Sigmoid colon (tissue), 6 donors: ENCODE measurements at regions not wholly inside any gene's neighbourhood (a gene's known extent, or its start where the extent isn't known, plus 50 kb on each side); places are given as distances from the start of the nearest gene placed in this dataset.

Source experiments
- DNase-seq: peaks from one replicate; pipeline ENCODE4 v3.0.0-alpha.2; 2019
- H3K27ac ChIP-seq, 4 donors: fragments of 200-600 bp; sonication (generic); one replicate each; pipeline ENCODE4 v1.5.1; 2016 to 2019; ENCODE audit warnings: mild to moderate bottlenecking in 1 of 4
- H3K27me3 ChIP-seq, 3 donors: fragments of 200-600 bp; sonication (generic); one replicate each; pipeline ENCODE4 v1.5.1; 2019; ENCODE audit warnings: mild to moderate bottlenecking in 1 of 3
- H3K36me3 ChIP-seq, 4 donors: fragments of 200-600 bp; sonication (generic); one replicate each; pipeline ENCODE4 v1.5.1; 2016 to 2019
- H3K4me1 ChIP-seq, 4 donors: fragments of 200-600 bp; sonication (generic); one replicate each; pipeline ENCODE4 v1.5.1; 2017 to 2019
- H3K4me3 ChIP-seq, 4 donors: fragments of 200-600 bp; sonication (generic); one replicate each; pipeline ENCODE4 v1.5.1; 2017 to 2019; ENCODE audit warnings: mild to moderate bottlenecking in 2 of 4, moderate library complexity in 1 of 4
- H3K9me3 ChIP-seq, 4 donors: fragments of 200-600 bp in 3 of 4; sonication (generic) in 3 of 4; one replicate each; pipeline versions ENCODE4 v1.5.1 to v1.6.1; 2013 to 2019
- EP300 ChIP-seq, 4 donors: sonication (generic); formaldehyde crosslinking; IDR thresholded peaks; one replicate each; pipeline ENCODE4 v1.6.1; 2017; ENCODE audit warnings: antibody characterized with exemption in 4 of 4
- POLR2A ChIP-seq, 2 donors: fragments of 450-650 bp; IDR thresholded peaks; one replicate each; pipeline ENCODE4 v1.6.1; 2016; ENCODE audit warnings: antibody characterized with exemption in 2 of 2, mild to moderate bottlenecking in 2 of 2, moderate library complexity in 2 of 2
- POLR2AphosphoS5 ChIP-seq, 4 donors: sonication (generic); formaldehyde crosslinking; IDR thresholded peaks; one replicate each; pipeline ENCODE4 v1.6.1; 2017; ENCODE audit warnings: antibody characterized with exemption in 4 of 4
- WGBS, 2 donors: extraction: QIAGEN DNeasy Blood & Tissue Kit; methylation state at CpG; one replicate each; pipeline ENCODE4 v1.1.7; 2013; 5-methylcytosine and 5-hydroxymethylcytosine counted together
- intact Hi-C: fragments of 100-400 bp; cut with DNase I; formaldehyde crosslinking; loops from one replicate; pipeline ENCODE4 v1.15.1; 2023
- TF ChIP-seq, protein P1 (sequence below), 4 experiments: fragments of 450-650 bp in 3 of 4; fragments of 200-600 bp in 1 of 4; IDR thresholded peaks; one replicate each; pipeline ENCODE4 v1.5.1; 2016 to 2019; ENCODE audit warnings: antibody characterized with exemption in 4 of 4, mild to moderate bottlenecking in 3 of 4, moderate library complexity in 2 of 4
- donor health status: healthy with polysubstance abuse.
- donor health status: healthy.

GRCh38 chr6:1018041-1018440, 293.9 kb upstream of the FOXQ1 start:
- TF ChIP-seq EP300 (IDR thresholded peaks at IDR 0.05): no peak
- TF ChIP-seq, protein P1, sequence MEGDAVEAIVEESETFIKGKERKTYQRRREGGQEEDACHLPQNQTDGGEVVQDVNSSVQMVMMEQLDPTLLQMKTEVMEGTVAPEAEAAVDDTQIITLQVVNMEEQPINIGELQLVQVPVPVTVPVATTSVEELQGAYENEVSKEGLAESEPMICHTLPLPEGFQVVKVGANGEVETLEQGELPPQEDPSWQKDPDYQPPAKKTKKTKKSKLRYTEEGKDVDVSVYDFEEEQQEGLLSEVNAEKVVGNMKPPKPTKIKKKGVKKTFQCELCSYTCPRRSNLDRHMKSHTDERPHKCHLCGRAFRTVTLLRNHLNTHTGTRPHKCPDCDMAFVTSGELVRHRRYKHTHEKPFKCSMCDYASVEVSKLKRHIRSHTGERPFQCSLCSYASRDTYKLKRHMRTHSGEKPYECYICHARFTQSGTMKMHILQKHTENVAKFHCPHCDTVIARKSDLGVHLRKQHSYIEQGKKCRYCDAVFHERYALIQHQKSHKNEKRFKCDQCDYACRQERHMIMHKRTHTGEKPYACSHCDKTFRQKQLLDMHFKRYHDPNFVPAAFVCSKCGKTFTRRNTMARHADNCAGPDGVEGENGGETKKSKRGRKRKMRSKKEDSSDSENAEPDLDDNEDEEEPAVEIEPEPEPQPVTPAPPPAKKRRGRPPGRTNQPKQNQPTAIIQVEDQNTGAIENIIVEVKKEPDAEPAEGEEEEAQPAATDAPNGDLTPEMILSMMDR (IDR thresholded peaks at IDR 0.05): no peak
- TF ChIP-seq POLR2AphosphoS5 (IDR thresholded peaks at IDR 0.05): no peak
- no peak for TF ChIP-seq POLR2A (IDR thresholded peaks at IDR 0.05)
- no peak for DNase-seq
- Histone ChIP-seq H3K4me3 (no peak overlapping the region), H3K9me3 (peaks cover 0 to 3% (median 0%) of the 10 kb centered on the region in 4 donors), H3K4me1 (no peaks in the 10 kb centered on the region), H3K27me3 (no peaks in the 10 kb centered on the region), H3K27ac (no peak overlapping the region), H3K36me3 (no peaks in the 10 kb centered on the region)
- intact Hi-C loops: no loop called here
- WGBS, 2 donors: 77 to 83% methylated on average over 3 of the region's 3 CpGs

DNA sequence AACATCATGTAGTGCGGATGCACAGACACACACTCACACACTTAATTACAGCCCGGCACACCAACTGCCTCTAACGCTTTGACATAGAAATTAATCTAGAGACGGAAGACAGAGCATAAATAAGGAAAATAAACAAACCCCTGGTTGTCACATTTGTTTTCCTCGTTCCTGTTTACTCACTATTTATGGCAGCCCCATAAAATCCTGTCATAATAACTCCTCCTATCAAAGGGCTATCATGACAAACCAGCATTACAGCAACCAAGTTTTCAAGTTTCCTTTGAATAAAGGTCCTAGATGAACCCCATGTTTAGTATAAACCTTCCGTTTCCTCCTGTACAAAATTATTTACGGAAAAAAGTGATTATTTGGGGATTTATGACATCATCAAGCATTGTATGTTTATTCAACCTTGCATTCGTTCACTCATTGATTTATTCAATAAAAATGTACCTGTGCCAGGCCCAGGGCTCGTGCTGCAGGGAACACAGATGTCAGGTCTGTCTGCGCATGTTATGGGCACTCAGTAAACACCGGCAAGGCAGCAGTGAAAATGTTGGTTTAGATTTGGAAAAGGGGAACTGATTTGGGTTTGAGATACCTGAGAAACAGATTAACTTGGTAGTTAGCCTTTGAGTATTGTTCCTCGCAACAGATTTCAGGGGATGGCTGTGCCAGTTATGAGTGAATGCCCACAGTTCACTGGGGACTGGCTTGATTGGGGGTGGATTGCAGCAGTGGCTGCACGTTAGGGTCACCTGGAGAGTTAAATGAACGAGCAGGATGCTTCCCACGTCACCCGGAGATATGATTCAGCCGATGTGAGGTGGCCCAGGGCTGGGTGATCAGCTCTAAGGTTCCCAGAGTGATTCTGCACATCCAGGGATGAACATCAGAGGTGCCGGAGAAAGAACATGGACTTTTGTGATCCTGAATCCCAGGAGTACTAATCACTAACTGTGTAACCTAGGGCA, 295.3 kb upstream of the FOXQ1 start:
- no peak for DNase-seq
- intact Hi-C loops: no loop called here
- Histone ChIP-seq H3K4me3 (no peak overlapping the region), H3K4me1 (no peaks in the 10 kb centered on the region), H3K27ac (no peak overlapping the region), H3K27me3 (no peaks in the 10 kb centered on the region), H3K36me3 (no peaks in the 10 kb centered on the region), H3K9me3 (peaks cover 0 to 3% (median 0%) of the 10 kb centered on the region in 4 donors)
- no peak for TF ChIP-seq EP300 (IDR thresholded peaks at IDR 0.05)
- TF ChIP-seq, protein P1 (IDR thresholded peaks at IDR 0.05): no peak
- WGBS, 2 donors: 34 to 63% methylated on average over 18 of the region's 18 CpGs

GRCh38 chr6:1015825-1016224, 296.1 kb upstream of the FOXQ1 start:
- Histone ChIP-seq H3K27ac (no peak overlapping the region), H3K9me3 (no peaks in the 10 kb centered on the region), H3K36me3 (no peaks in the 10 kb centered on the region), H3K4me3 (no peak overlapping the region), H3K27me3 (no peaks in the 10 kb centered on the region), H3K4me1 (no peaks in the 10 kb centered on the region)
- intact Hi-C loops: no loop called here
- TF ChIP-seq, protein P1 (IDR thresholded peaks at IDR 0.05): no peak
- TF ChIP-seq EP300 (IDR thresholded peaks at IDR 0.05) (no peak), POLR2AphosphoS5 (IDR thresholded peaks at IDR 0.05) (no peak), POLR2A (IDR thresholded peaks at IDR 0.05) (no peak)
- DNase-seq: no peak

GRCh38 chr6:1014431-1014807, 297.5 kb upstream of the FOXQ1 start:
- Histone ChIP-seq H3K9me3 (no peaks in the 10 kb centered on the region), H3K27me3 (no peaks in the 10 kb centered on the region), H3K4me3 (no peak overlapping the region), H3K4me1 (no peaks in the 10 kb centered on the region), H3K36me3 (no peaks in the 10 kb centered on the region), H3K27ac (no peak overlapping the region)
- 46% methylated on average over 2 of the region's 2 CpGs for WGBS, 2 donors
- intact Hi-C loops: no loop called here
- DNase-seq: no peak
- TF ChIP-seq POLR2AphosphoS5 (IDR thresholded peaks at IDR 0.05) (no peak), EP300 (IDR thresholded peaks at IDR 0.05) (no peak)

DNA sequence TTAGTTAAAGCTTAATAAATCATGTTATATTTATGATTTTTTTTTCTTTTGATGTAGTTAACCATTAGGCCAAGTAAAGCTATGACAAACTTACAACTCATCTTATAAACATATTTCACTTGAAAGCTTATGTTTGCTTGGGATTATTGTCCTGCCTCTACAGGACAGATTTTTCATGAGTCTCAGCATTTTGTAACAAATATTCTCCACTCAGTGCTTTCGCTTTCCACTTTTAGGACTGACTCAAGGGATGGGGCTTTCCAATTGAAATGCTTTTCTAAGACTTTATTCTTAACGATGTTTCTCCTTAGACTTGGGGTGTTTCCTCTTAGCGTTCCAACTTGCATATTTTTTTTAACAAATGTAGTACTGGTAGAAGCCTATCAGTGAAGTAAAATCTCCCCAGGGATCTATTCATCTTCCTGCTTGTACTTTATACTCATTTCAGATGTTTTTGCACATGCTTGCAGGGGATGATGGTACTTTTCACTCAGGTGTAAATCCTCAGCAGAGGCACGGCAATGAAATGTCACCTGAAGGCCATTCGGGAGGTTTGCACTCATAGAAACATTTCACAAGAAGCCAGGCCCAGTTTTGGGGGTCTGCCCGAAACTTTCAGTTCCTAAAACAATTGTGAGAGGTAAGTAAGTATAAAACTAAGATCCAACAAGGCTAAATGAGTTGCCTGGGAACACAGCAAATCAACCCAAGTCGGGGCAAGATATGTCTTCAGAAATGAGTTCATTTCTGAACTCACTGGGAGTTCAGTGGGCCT, 298.1 kb upstream of the FOXQ1 start:
- Histone ChIP-seq H3K4me1 (no peaks in the 10 kb centered on the region), H3K27me3 (no peaks in the 10 kb centered on the region), H3K9me3 (no peaks in the 10 kb centered on the region), H3K4me3 (no peak overlapping the region), H3K27ac (no peak overlapping the region), H3K36me3 (no peaks in the 10 kb centered on the region)
- TF ChIP-seq EP300 (IDR thresholded peaks at IDR 0.05) (no peak), POLR2A (IDR thresholded peaks at IDR 0.05) (no peak), POLR2AphosphoS5 (IDR thresholded peaks at IDR 0.05) (no peak)
- TF ChIP-seq, protein P1 (IDR thresholded peaks at IDR 0.05): no peak
- WGBS, 2 donors: 83 to 86% methylated on average over 7 of the region's 7 CpGs
- intact Hi-C loops: no loop called here
- no peak for DNase-seq
